DOHH2 (cell line): ENCODE measurements at regions not wholly inside any gene's neighbourhood (a gene's known extent, or its start where the extent isn't known, plus 50 kb on each side); places are given as distances from the start of the nearest gene placed in this dataset.

ENCODE experiments used
- EZH2phosphoT487 ChIP-seq: fragments of 200-600 bp; sonication (generic); IDR thresholded peaks from 2 replicates; pipeline ENCODE4 v1.6.1; 2017; ENCODE audit warnings: borderline replicate concordance, mild to moderate bottlenecking, antibody characterized with exemption, low read length, moderate library complexity, mixed read lengths
- TF ChIP-seq, protein P1 (sequence below): fragments of 200-600 bp; sonication (generic); IDR thresholded peaks from one replicate; pipeline ENCODE4 v1.5.1; 2014; ENCODE audit warnings: antibody characterized with exemption, mild to moderate bottlenecking, low read depth, low read length; ENCODE audit not compliant: poor library complexity, severe bottlenecking

DNA sequence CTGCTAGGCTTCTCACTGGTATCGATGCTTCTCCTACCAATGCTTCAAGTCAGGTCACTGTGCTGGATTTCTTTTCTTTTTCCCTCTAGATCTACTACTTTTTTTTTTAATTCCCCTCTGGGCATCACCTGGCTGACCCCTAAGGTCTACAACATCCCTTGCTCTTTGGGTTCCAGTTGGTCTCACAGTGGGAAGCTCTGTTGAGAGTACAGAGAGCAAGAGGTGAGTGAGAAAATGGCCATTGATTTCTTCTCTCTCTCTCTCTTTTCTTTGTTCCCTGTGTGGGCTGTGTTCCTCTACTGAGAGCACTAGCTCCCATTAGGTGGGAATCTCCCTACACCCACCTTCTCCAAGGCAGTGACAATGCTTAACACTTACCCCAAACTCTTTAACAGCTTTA, 413.4 kb downstream of the KCNJ2 start:
- TF ChIP-seq, protein P1, sequence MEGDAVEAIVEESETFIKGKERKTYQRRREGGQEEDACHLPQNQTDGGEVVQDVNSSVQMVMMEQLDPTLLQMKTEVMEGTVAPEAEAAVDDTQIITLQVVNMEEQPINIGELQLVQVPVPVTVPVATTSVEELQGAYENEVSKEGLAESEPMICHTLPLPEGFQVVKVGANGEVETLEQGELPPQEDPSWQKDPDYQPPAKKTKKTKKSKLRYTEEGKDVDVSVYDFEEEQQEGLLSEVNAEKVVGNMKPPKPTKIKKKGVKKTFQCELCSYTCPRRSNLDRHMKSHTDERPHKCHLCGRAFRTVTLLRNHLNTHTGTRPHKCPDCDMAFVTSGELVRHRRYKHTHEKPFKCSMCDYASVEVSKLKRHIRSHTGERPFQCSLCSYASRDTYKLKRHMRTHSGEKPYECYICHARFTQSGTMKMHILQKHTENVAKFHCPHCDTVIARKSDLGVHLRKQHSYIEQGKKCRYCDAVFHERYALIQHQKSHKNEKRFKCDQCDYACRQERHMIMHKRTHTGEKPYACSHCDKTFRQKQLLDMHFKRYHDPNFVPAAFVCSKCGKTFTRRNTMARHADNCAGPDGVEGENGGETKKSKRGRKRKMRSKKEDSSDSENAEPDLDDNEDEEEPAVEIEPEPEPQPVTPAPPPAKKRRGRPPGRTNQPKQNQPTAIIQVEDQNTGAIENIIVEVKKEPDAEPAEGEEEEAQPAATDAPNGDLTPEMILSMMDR: no peak
- no peak for TF ChIP-seq EZH2phosphoT487
